A549 (cell line): ENCODE measurements at regions not wholly inside any gene's neighbourhood (a gene's known extent, or its start where the extent isn't known, plus 50 kb on each side); places are given as distances from the start of the nearest gene placed in this dataset.

Source experiments
- CBX8 ChIP-seq: fragments of 200-600 bp; sonication (generic); IDR thresholded peaks from 2 replicates; pipeline ENCODE4 v1.6.1; 2016
- CHD4 ChIP-seq: fragments of 200-600 bp; sonication (generic); IDR thresholded peaks from 2 replicates; pipeline ENCODE4 v1.6.1; 2016; ENCODE audit warnings: antibody characterized with exemption, mild to moderate bottlenecking, borderline replicate concordance
- FOSL2 ChIP-seq, 2 experiments: fragments of 450-650 bp in 1 of 2; fragments of >200 bp in 1 of 2; sonication (Bioruptor Twin) in 1 of 2; formaldehyde crosslinking; IDR thresholded peaks; 2 replicates each; pipeline versions ENCODE4 v1.5.0 to v1.6.1; 2016 to 2020; ENCODE audit warnings: mild to moderate bottlenecking in 1 of 2, moderate library complexity in 1 of 2
- JUN ChIP-seq, 2 experiments: fragments of >200 bp; sonication (Bioruptor Twin); formaldehyde crosslinking; IDR thresholded peaks; 2 replicates in 1 of 2; 3 replicates in 1 of 2; pipeline ENCODE4 v1.6.1; 2016 to 2017
- KDM1A ChIP-seq: fragments of 200-600 bp; sonication (generic); IDR thresholded peaks from 2 replicates; pipeline ENCODE4 v1.6.1; 2016; ENCODE audit warnings: low read depth, mild to moderate bottlenecking
- POLR2A ChIP-seq: IDR thresholded peaks from 2 replicates; pipeline ENCODE4 v1.6.1; 2012; ENCODE audit warnings: mild to moderate bottlenecking, low read length
- RAD21 ChIP-seq, 2 experiments: fragments of >200 bp in 1 of 2; sonication (Bioruptor Twin) in 1 of 2; formaldehyde crosslinking in 1 of 2; IDR thresholded peaks in 1 of 2; conservative IDR thresholded peaks in 1 of 2; 2 replicates in 1 of 2; 3 replicates in 1 of 2; pipeline ENCODE4 v1.6.1; 2012 to 2018; ENCODE audit warnings: inconsistent platforms in 1 of 2
- TF ChIP-seq, protein P1 (sequence below): fragments of >200 bp; sonication (Bioruptor Twin); formaldehyde crosslinking; IDR thresholded peaks from 3 replicates; pipeline ENCODE4 v1.5.1; 2016

GRCh38 chr10:113234481-113234880, 284.4 kb downstream of the TCF7L2 start:
- TF ChIP-seq, protein P1, sequence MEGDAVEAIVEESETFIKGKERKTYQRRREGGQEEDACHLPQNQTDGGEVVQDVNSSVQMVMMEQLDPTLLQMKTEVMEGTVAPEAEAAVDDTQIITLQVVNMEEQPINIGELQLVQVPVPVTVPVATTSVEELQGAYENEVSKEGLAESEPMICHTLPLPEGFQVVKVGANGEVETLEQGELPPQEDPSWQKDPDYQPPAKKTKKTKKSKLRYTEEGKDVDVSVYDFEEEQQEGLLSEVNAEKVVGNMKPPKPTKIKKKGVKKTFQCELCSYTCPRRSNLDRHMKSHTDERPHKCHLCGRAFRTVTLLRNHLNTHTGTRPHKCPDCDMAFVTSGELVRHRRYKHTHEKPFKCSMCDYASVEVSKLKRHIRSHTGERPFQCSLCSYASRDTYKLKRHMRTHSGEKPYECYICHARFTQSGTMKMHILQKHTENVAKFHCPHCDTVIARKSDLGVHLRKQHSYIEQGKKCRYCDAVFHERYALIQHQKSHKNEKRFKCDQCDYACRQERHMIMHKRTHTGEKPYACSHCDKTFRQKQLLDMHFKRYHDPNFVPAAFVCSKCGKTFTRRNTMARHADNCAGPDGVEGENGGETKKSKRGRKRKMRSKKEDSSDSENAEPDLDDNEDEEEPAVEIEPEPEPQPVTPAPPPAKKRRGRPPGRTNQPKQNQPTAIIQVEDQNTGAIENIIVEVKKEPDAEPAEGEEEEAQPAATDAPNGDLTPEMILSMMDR = no peak
- no peak for TF ChIP-seq JUN (IDR thresholded peaks at IDR 0.05)
- no peak for TF ChIP-seq CHD4
- TF ChIP-seq RAD21 (conservative IDR thresholded peaks at IDR 0.05 in 1 of 2, IDR thresholded peaks at IDR 0.05 in 1 of 2) = no peak
- no peak for TF ChIP-seq CBX8
- no peak for TF ChIP-seq POLR2A
- no peak for TF ChIP-seq KDM1A
- no peak for TF ChIP-seq FOSL2 (IDR thresholded peaks at IDR 0.05)
- TF ChIP-seq FOSL2 (CRISPR knock-in tag; IDR thresholded peaks at IDR 0.05) = no peak
